Calu3 (cell line): ENCODE measurements at regions not wholly inside any gene's neighbourhood (a gene's known extent, or its start where the extent isn't known, plus 50 kb on each side); places are given as distances from the start of the nearest gene placed in this dataset.

Source experiments
- BruUV-seq: library from RNA; stranded (reverse); fragments of 400-500 nt; replicated peaks from 2 replicates; lab custom pipeline; 2021; lab: Mats Ljungman, UMichigan
- CTCF ChIA-PET: fragments of 300-600 bp; sonication (Branson Sonifier 250); formaldehyde crosslinking; loops from one replicate; lab custom pipeline; 2022; ENCODE audit warnings: antibody characterized with exemption; lab: Charles Lee
- DNase-seq: peaks from one replicate; pipeline ENCODE4 v3.0.0; 2022
- H3K27ac Mint-ChIP-seq: one replicate; pipeline ENCODE4 v1.8.0; 2022; ENCODE audit warnings: mixed read lengths; ENCODE audit not compliant: unreplicated experiment
- H3K27me3 Mint-ChIP-seq: one replicate; pipeline ENCODE4 v1.8.0; 2022; ENCODE audit warnings: mixed read lengths; ENCODE audit not compliant: unreplicated experiment
- H3K36me3 Mint-ChIP-seq: one replicate; pipeline ENCODE4 v1.8.0; 2022; ENCODE audit warnings: mild to moderate bottlenecking, moderate library complexity, mixed read lengths; ENCODE audit not compliant: insufficient read depth, unreplicated experiment
- H3K4me1 Mint-ChIP-seq: one replicate; pipeline ENCODE4 v1.8.0; 2022; ENCODE audit warnings: mild to moderate bottlenecking, low read depth, mixed read lengths; ENCODE audit not compliant: unreplicated experiment
- H3K4me3 Mint-ChIP-seq: one replicate; pipeline ENCODE4 v1.8.0; 2022; ENCODE audit warnings: mild to moderate bottlenecking, low read depth, moderate library complexity, mixed read lengths; ENCODE audit not compliant: unreplicated experiment
- H3K9me3 Mint-ChIP-seq: one replicate; pipeline ENCODE4 v1.8.0; 2022; ENCODE audit warnings: low read depth, mixed read lengths; ENCODE audit not compliant: unreplicated experiment
- CTCF ChIP-seq: fragments of 200-600 bp; IDR thresholded peaks from one replicate; pipeline ENCODE4 v1.8.0; 2022; ENCODE audit warnings: antibody characterized with exemption; ENCODE audit not compliant: unreplicated experiment
- intact Hi-C: fragments of 100-400 bp; cut with micrococcal nuclease; formaldehyde crosslinking; loops from one replicate; pipeline ENCODE4 v1.10.0; 2022; ENCODE audit not compliant: unreplicated experiment

- CTCF ChIA-PET = no interaction called here
- TF ChIP-seq CTCF = no peak
Observed at GRCh38 chr2:4674007-4674406, 970.6 kb downstream of the DCDC2C start.

GRCh38 chr2:4675295-4675694, 971.9 kb downstream of the DCDC2C start:
- intact Hi-C loops = no loop called here
- CTCF ChIA-PET = no interaction called here
- no peak for DNase-seq
- no peak overlapping the region for H3K4me3 Mint-ChIP-seq
- peaks cover 17% of the 10 kb centered on the region for H3K9me3 Mint-ChIP-seq
- no peaks in the 10 kb centered on the region for H3K36me3 Mint-ChIP-seq
- no TSS peak for BruUV-seq
- no peak overlapping the region for H3K27ac Mint-ChIP-seq
- TF ChIP-seq CTCF = no peak
- H3K27me3 Mint-ChIP-seq = no peaks in the 10 kb centered on the region
- no peaks in the 10 kb centered on the region for H3K4me1 Mint-ChIP-seq

More at GRCh38 chr2:4674007-4674406, 970.6 kb downstream of the DCDC2C start:
- DNase-seq = no peak
- no peaks in the 10 kb centered on the region for H3K4me1 Mint-ChIP-seq
- H3K4me3 Mint-ChIP-seq = no peak overlapping the region
- intact Hi-C loops = no loop called here
- H3K27ac Mint-ChIP-seq = no peak overlapping the region
- H3K36me3 Mint-ChIP-seq = no peaks in the 10 kb centered on the region
- no TSS peak for BruUV-seq
- H3K9me3 Mint-ChIP-seq = peaks cover 15% of the 10 kb centered on the region
- H3K27me3 Mint-ChIP-seq = no peaks in the 10 kb centered on the region

- no peak overlapping the region for H3K27ac Mint-ChIP-seq
- H3K36me3 Mint-ChIP-seq = no peaks in the 10 kb centered on the region
- intact Hi-C loops = no loop called here
- no peaks in the 10 kb centered on the region for H3K4me1 Mint-ChIP-seq
- CTCF ChIA-PET = no interaction called here
- no peaks in the 10 kb centered on the region for H3K27me3 Mint-ChIP-seq
- BruUV-seq = no TSS peak
- no peak for TF ChIP-seq CTCF
- H3K4me3 Mint-ChIP-seq = no peak overlapping the region
- no peak for DNase-seq
- peaks cover 11% of the 10 kb centered on the region for H3K9me3 Mint-ChIP-seq
Observed at GRCh38 chr2:4678927-4679326, 975.6 kb downstream of the DCDC2C start.

GRCh38 chr2:4679391-4679790, 976.0 kb downstream of the DCDC2C start:
- intact Hi-C loops = no loop called here
- Mint-ChIP-seq H3K36me3 (no peaks in the 10 kb centered on the region), H3K27me3 (no peaks in the 10 kb centered on the region), H3K4me1 (no peaks in the 10 kb centered on the region), H3K27ac (no peak overlapping the region), H3K9me3 (peaks cover 11% of the 10 kb centered on the region), H3K4me3 (no peak overlapping the region)
- BruUV-seq = no TSS peak
- DNase-seq = no peak
- CTCF ChIA-PET = no interaction called here
- no peak for TF ChIP-seq CTCF
